Upper lobe of left lung (tissue), 4 donors: ENCODE measurements at regions not wholly inside any gene's neighbourhood (a gene's known extent, or its start where the extent isn't known, plus 50 kb on each side); places are given as distances from the start of the nearest gene placed in this dataset.

Experiments
- CTCF ChIP-seq, 6 experiments: fragments of 450-650 bp in 4 of 6; fragments of 200-600 bp in 2 of 6; sonication (generic) in 2 of 6; IDR thresholded peaks; one replicate each; pipeline ENCODE4 v1.5.1; 2016 to 2019; ENCODE audit warnings: antibody characterized with exemption in 6 of 6
- EP300 ChIP-seq, 4 donors: sonication (generic); formaldehyde crosslinking; IDR thresholded peaks; one replicate each; pipeline ENCODE4 v1.5.1; 2017; ENCODE audit warnings: antibody characterized with exemption in 4 of 4, control low read depth in 2 of 4
- POLR2A ChIP-seq, 4 donors: fragments of 450-650 bp; IDR thresholded peaks; one replicate each; pipeline ENCODE4 v1.5.1; 2016 to 2017; ENCODE audit warnings: antibody characterized with exemption in 4 of 4, mild to moderate bottlenecking in 2 of 4
- POLR2AphosphoS5 ChIP-seq, 2 donors: sonication (generic); formaldehyde crosslinking; IDR thresholded peaks; one replicate each; pipeline ENCODE4 v1.5.1; 2017; ENCODE audit warnings: antibody characterized with exemption in 2 of 2

- TF ChIP-seq CTCF (IDR thresholded peaks at IDR 0.05) = no peak
- no peak for TF ChIP-seq POLR2A (IDR thresholded peaks at IDR 0.05)
- TF ChIP-seq POLR2AphosphoS5 (IDR thresholded peaks at IDR 0.05) = no peak
- no peak for TF ChIP-seq EP300 (IDR thresholded peaks at IDR 0.05)
Observed at GRCh38 chr1:14544319-14544718, 54.2 kb upstream of the KAZN start.
